A673 (cell line): ENCODE measurements at regions not wholly inside any gene's neighbourhood (a gene's known extent, or its start where the extent isn't known, plus 50 kb on each side); places are given as distances from the start of the nearest gene placed in this dataset.

Experiments
- CTCF ChIP-seq: fragments of 300-800, 200-600 bp; sonication (generic); conservative IDR thresholded peaks from 2 replicates; pipeline ENCODE4 v1.5.1; 2017; ENCODE audit warnings: low read depth, mild to moderate bottlenecking, antibody characterized with exemption, low read length, moderate library complexity, mixed read lengths
- EZH2 ChIP-seq: fragments of 200-600 bp; sonication (generic); IDR thresholded peaks from 2 replicates; pipeline ENCODE4 v1.6.1; 2017; ENCODE audit warnings: borderline replicate concordance, low read depth, mild to moderate bottlenecking, mixed read lengths, antibody characterized with exemption, low read length; ENCODE audit not compliant: poor library complexity, severe bottlenecking

- no peak for TF ChIP-seq CTCF
- no peak for TF ChIP-seq EZH2
Observed at GRCh38 chr6:22056398-22056797, 240.4 kb downstream of the PRL start.
